IMR-90 (cell line): ENCODE measurements at regions not wholly inside any gene's neighbourhood (a gene's known extent, or its start where the extent isn't known, plus 50 kb on each side); places are given as distances from the start of the nearest gene placed in this dataset.

Experiments used
- ATAC-seq: fragments of 200-7000 bp; cut with Tn5 transposase; 2 replicates; pipeline ENCODE4 v1.9.1; 2020; ENCODE audit warnings: low read depth, mild to moderate bottlenecking, moderate library complexity
- BruUV-seq: library from RNA; stranded (reverse); fragments of 400-500 nt; replicated peaks from 2 replicates; lab custom pipeline; 2021; lab: Mats Ljungman, UMichigan
- CTCF ChIA-PET: fragments of 300-600 bp; formaldehyde crosslinking; extraction: SDS; loops from one replicate; lab custom pipeline; 2021; ENCODE audit warnings: antibody characterized with exemption; lab: Yijun Ruan, JAX
- POLR2A ChIA-PET: fragments of 300-600 bp; sonication (Branson Sonifier 250); formaldehyde crosslinking; loops from one replicate; lab custom pipeline; 2022; ENCODE audit warnings: antibody characterized with exemption; ENCODE audit not compliant: unreplicated experiment; lab: Charles Lee
- DNase-seq: peaks from one replicate; pipeline ENCODE4 v3.0.0; 2013
- H2AFZ ChIP-seq: replicated peaks from 2 replicates; pipeline ENCODE3; 2013; ENCODE audit warnings: low read length, mild to moderate bottlenecking; ENCODE audit not compliant: poor library complexity
- H2AK5ac ChIP-seq: 2 replicates; pipeline ENCODE4 v1.6.1; 2013; ENCODE audit warnings: low read depth, low read length, inconsistent platforms
- H2AK9ac ChIP-seq: replicated peaks from 2 replicates; pipeline ENCODE3; 2013; ENCODE audit warnings: mild to moderate bottlenecking, low read depth, low read length, moderate library complexity; ENCODE audit not compliant: poor library complexity
- H2BK120ac ChIP-seq: 2 replicates; pipeline ENCODE4 v1.6.1; 2013; ENCODE audit warnings: low read depth, low read length, inconsistent platforms
- H2BK15ac ChIP-seq: 3 replicates; pipeline ENCODE4 v1.6.1; 2013; ENCODE audit warnings: low read depth, low read length, inconsistent platforms
- H2BK20ac ChIP-seq: 2 replicates; pipeline ENCODE4 v1.6.1; 2013; ENCODE audit warnings: low read depth, mild to moderate bottlenecking, inconsistent platforms, low read length, moderate library complexity
- H2BK5ac ChIP-seq: 2 replicates; pipeline ENCODE4 v1.6.1; 2013; ENCODE audit warnings: mild to moderate bottlenecking, low read depth, low read length, inconsistent platforms; ENCODE audit not compliant: poor library complexity, severe bottlenecking
- H3K14ac ChIP-seq: replicated peaks from 2 replicates; pipeline ENCODE4 v1.6.1; 2013; ENCODE audit warnings: low read depth, low read length, inconsistent platforms
- H3K18ac ChIP-seq: 2 replicates; pipeline ENCODE4 v1.6.1; 2013; ENCODE audit warnings: low read depth, low read length, control low read depth
- H3K23ac ChIP-seq: 2 replicates; pipeline ENCODE4 v1.6.1; 2013; ENCODE audit warnings: low read depth, low read length, inconsistent platforms
- H3K27ac ChIP-seq: 2 replicates; pipeline ENCODE4 v1.5.1; 2013; ENCODE audit warnings: mild to moderate bottlenecking, control low read depth, low read length; ENCODE audit not compliant: insufficient read depth
- H3K27me3 ChIP-seq: 2 replicates; pipeline ENCODE4 v1.6.1; 2013; ENCODE audit warnings: low read length; ENCODE audit not compliant: control insufficient read depth, insufficient read depth
- H3K36me3 ChIP-seq: 2 replicates; pipeline ENCODE4 v1.6.1; 2013; ENCODE audit warnings: low read length, mixed read lengths; ENCODE audit not compliant: control insufficient read depth, insufficient read depth
- H3K4ac ChIP-seq: 2 replicates; pipeline ENCODE4 v1.6.1; 2013; ENCODE audit warnings: low read depth, low read length, inconsistent platforms
- H3K4me1 ChIP-seq: 2 replicates; pipeline ENCODE4 v1.6.1; 2013; ENCODE audit warnings: low read length, mixed read lengths; ENCODE audit not compliant: control insufficient read depth, insufficient read depth
- H3K4me2 ChIP-seq: 2 replicates; pipeline ENCODE4 v1.6.1; 2013; ENCODE audit warnings: low read depth, mild to moderate bottlenecking, control low read depth, low read length, moderate library complexity
- H3K4me3 ChIP-seq: 2 replicates; pipeline ENCODE4 v1.5.1; 2013; ENCODE audit warnings: low read depth, mild to moderate bottlenecking, control low read depth, low read length, moderate library complexity; ENCODE audit not compliant: insufficient read depth
- H3K56ac ChIP-seq: 2 replicates; pipeline ENCODE4 v1.6.1; 2013; ENCODE audit warnings: low read length, inconsistent platforms; ENCODE audit not compliant: insufficient read depth; ENCODE audit errors: extremely low read depth
- H3K79me1 ChIP-seq, 2 experiments: 2 replicates each; pipeline ENCODE4 v1.6.1; 2013; ENCODE audit warnings: low read length in 2 of 2, inconsistent platforms in 1 of 2, low read depth in 1 of 2
- H3K9ac ChIP-seq: 2 replicates; pipeline ENCODE4 v1.6.1; 2013; ENCODE audit warnings: low read depth, low read length, control low read depth
- H3K9me1 ChIP-seq: 2 replicates; pipeline ENCODE4 v1.6.1; 2013; ENCODE audit warnings: low read length, inconsistent platforms; ENCODE audit not compliant: insufficient read depth
- H3K9me3 ChIP-seq: 2 replicates; pipeline ENCODE4 v1.6.1; 2013; ENCODE audit warnings: low read length; ENCODE audit not compliant: control insufficient read depth, insufficient read depth
- H4K20me1 ChIP-seq: 2 replicates; pipeline ENCODE4 v1.6.1; 2013; ENCODE audit warnings: low read length, inconsistent platforms; ENCODE audit not compliant: insufficient read depth
- H4K5ac ChIP-seq: 2 replicates; pipeline ENCODE4 v1.6.1; 2013; ENCODE audit warnings: mild to moderate bottlenecking, low read depth, low read length, control low read depth
- H4K8ac ChIP-seq, 2 experiments: 2 replicates each; pipeline ENCODE4 v1.6.1; 2013; ENCODE audit warnings: low read depth in 2 of 2, low read length in 2 of 2, control low read depth in 1 of 2, inconsistent platforms in 1 of 2
- H4K91ac ChIP-seq: 2 replicates; pipeline ENCODE4 v1.6.1; 2013; ENCODE audit warnings: low read depth, low read length, inconsistent platforms; ENCODE audit not compliant: insufficient read depth
- CEBPB ChIP-seq: IDR thresholded peaks from 2 replicates; pipeline ENCODE4 v1.6.1; 2012; ENCODE audit warnings: low read depth, low read length, improper control_type of control experiment
- MAFK ChIP-seq: IDR thresholded peaks from 2 replicates; pipeline ENCODE4 v1.6.1; 2012; ENCODE audit warnings: low read depth, low read length, improper control_type of control experiment
- WGBS, 2 experiments: methylation state at CpG; one replicate each; pipeline versions ENCODE4 v1.1.5 to v1.1.7; 2013; ENCODE audit warnings: missing lambda C conversion rate in 2 of 2; ENCODE audit not compliant: insufficient read length in 1 of 2; ENCODE audit errors: extremely low coverage in 2 of 2; 5-methylcytosine and 5-hydroxymethylcytosine counted together
- dilution Hi-C: fragments of 300-500 bp; cut with HindIII; formaldehyde crosslinking; loops from one replicate; pipeline ENCODE4 v1.14.3; 2018; ENCODE audit warnings: low sequenced_read_pairs; ENCODE audit not compliant: unreplicated experiment
- in situ Hi-C: fragments of 300-500 bp; cut with MboI; formaldehyde crosslinking; loops from 3 replicates; pipeline ENCODE4 v1.14.3; 2019; ENCODE audit warnings: low sequenced_read_pairs, inconsistent platforms, mixed read lengths
- intact Hi-C: fragments of 100-400 bp; cut with micrococcal nuclease; formaldehyde crosslinking; loops from 2 replicates; pipeline ENCODE4 v1.10.0; 2022

DNA sequence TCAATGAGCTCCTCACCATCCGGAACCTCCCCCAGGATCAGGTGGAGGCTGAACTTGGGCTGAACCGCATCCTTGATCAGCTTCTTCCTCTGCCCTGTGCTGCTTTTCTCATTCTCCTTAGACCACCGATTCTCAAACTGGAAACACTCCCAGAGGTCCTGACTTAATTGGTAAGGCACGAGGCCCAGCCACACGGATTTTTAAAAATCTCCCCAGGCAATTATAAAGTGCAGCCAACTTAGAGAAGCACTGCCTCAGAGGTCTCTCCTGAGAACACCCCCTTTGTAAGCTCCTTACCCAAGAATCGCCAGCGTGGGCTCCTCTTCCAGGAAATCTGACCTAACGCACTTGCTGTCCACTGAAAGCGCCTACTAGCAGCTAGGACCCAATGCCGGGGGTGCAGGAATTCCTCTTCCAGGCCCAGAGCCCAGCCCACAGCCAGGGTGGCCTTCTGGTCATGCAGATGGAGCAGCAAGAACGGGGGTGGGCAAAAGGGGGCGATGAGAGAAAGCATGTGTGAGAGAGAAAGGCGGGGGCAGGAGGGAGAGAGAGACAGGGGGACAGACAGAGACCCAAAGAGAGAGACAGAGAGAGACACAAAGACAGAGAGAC is 66.9 kb upstream of the CACNA1A start:
- Histone ChIP-seq H2AK5ac (no peak overlapping the region), H3K79me1 (no peaks in the 10 kb centered on the region), H3K9ac (no peak overlapping the region), H4K5ac (no peak overlapping the region), H3K56ac (no peak overlapping the region), H2BK5ac (no peak overlapping the region), H2AK9ac (peak overlapping the region; percentile 65), H2BK15ac (no peak overlapping the region), H4K8ac (no peak overlapping the region), H3K18ac (no peak overlapping the region), H3K4me2 (no peak overlapping the region), H3K27ac (no peak overlapping the region), H4K20me1 (no peaks in the 10 kb centered on the region), H3K4ac (no peak overlapping the region), H3K4me3 (no peak overlapping the region), H3K9me1 (no peaks in the 10 kb centered on the region; the same call in 1 of the 2 replicates), H3K36me3 (no peaks in the 10 kb centered on the region), H3K23ac (no peak overlapping the region), H3K27me3 (no peaks in the 10 kb centered on the region), H2AFZ (no peak overlapping the region), H3K14ac (no peak overlapping the region), H3K4me1 (no peaks in the 10 kb centered on the region), H2BK120ac (no peak overlapping the region), H4K91ac (no peak overlapping the region), H3K9me3 (peaks cover 4% of the 10 kb centered on the region), H2BK20ac (no peak overlapping the region)
- in situ Hi-C loops, result no loop called here
- dilution Hi-C loops, result no loop called here
- DNase-seq (no peak), ATAC-seq (no peak)
- intact Hi-C loops, result no loop called here
- ChIA-PET POLR2A (no interaction called here), CTCF (no interaction called here)
- WGBS, 2 experiments, result 52% methylated on average over 4 of the region's 13 CpGs; no CpG with 5 or more reads in 1 of the 2 experiments
- TF ChIP-seq CEBPB (no peak), MAFK (no peak)
- BruUV-seq, result no TSS peak
